Inflammatory macrophage treated with lipopolysaccharide for 1 hour (primary cell): ENCODE measurements at regions not wholly inside any gene's neighbourhood (a gene's known extent, or its start where the extent isn't known, plus 50 kb on each side); places are given as distances from the start of the nearest gene placed in this dataset.
"Not testable (repeated sequence)": the region's sequence is repeated elsewhere in the genome, so short reads cannot be mapped to it uniquely, and the experiment has no call there.

Source experiments
- DNase-seq, 2 donors: peaks; one replicate each; pipeline ENCODE4 v3.0.0-alpha.2; 2020 to 2022

GRCh38 chr7:52247518-52247917, 787.9 kb upstream of the POM121L12 start:
- DNase-seq, result no peak

GRCh38 chr7:52243685-52244084, 791.7 kb upstream of the POM121L12 start:
- DNase-seq, result no peak

- no peak for DNase-seq
Observed at GRCh38 chr7:52233248-52233647, 802.2 kb upstream of the POM121L12 start.

- no peak for DNase-seq
Observed at GRCh38 chr7:52211930-52212329, 823.5 kb upstream of the POM121L12 start.

- DNase-seq, result no peak
Observed at GRCh38 chr7:52209614-52210013, 825.8 kb upstream of the POM121L12 start.

GRCh38 chr7:52197221-52197620, 838.2 kb upstream of the POM121L12 start:
- DNase-seq, result no peak

GRCh38 chr7:52195664-52196063, 839.8 kb upstream of the POM121L12 start:
- DNase-seq, result no peak

- DNase-seq, result no peak
Observed at GRCh38 chr7:52189153-52189778, 846.2 kb upstream of the POM121L12 start.

GRCh38 chr7:52184006-52184703, 851.3 kb upstream of the POM121L12 start:
- no peak for DNase-seq

- DNase-seq, result no peak
Observed at GRCh38 chr7:52179934-52180333, 855.5 kb upstream of the POM121L12 start.

GRCh38 chr7:52168085-52168484, 851.5 kb upstream of the COBL start:
- DNase-seq, result no peak

- no peak for DNase-seq
Observed at GRCh38 chr7:52163311-52163710, 846.7 kb upstream of the COBL start.

GRCh38 chr7:52161483-52161882, 844.9 kb upstream of the COBL start:
- DNase-seq, result no peak

- DNase-seq, result not testable (repeated sequence)
Observed at GRCh38 chr7:52159421-52159820, 842.8 kb upstream of the COBL start.

- no peak for DNase-seq
Observed at GRCh38 chr7:52154382-52154781, 837.8 kb upstream of the COBL start.

GRCh38 chr7:52151559-52151958, 835.0 kb upstream of the COBL start:
- DNase-seq, result no peak

GRCh38 chr7:52150952-52151351, 834.3 kb upstream of the COBL start:
- no peak for DNase-seq

- DNase-seq, result no peak
Observed at GRCh38 chr7:52146871-52147634, 830.4 kb upstream of the COBL start.

- no peak for DNase-seq
Observed at GRCh38 chr7:52143219-52143618, 826.6 kb upstream of the COBL start.

- DNase-seq, result no peak
Observed at GRCh38 chr7:52140851-52141250, 824.2 kb upstream of the COBL start.

GRCh38 chr7:52135403-52135802, 818.8 kb upstream of the COBL start:
- DNase-seq, result no peak

- DNase-seq, result no peak
Observed at GRCh38 chr7:52129278-52129677, 812.7 kb upstream of the COBL start.

- no peak for DNase-seq
Observed at GRCh38 chr7:52120912-52121311, 804.3 kb upstream of the COBL start.

GRCh38 chr7:52119537-52119936, 802.9 kb upstream of the COBL start:
- DNase-seq, result no peak
